K562 (cell line): ENCODE measurements at regions not wholly inside any gene's neighbourhood (a gene's known extent, or its start where the extent isn't known, plus 50 kb on each side); places are given as distances from the start of the nearest gene placed in this dataset.

Experiments
- ATAC-seq: fragments of 200-7000 bp; cut with Tn5 transposase; 3 replicates; pipeline ENCODE4 v1.9.1; 2020; ENCODE audit warnings: moderate library complexity
- BruUV-seq: library from RNA; stranded (reverse); fragments of 400-500 nt; replicated peaks from 2 replicates; lab custom pipeline; 2021; lab: Mats Ljungman, UMichigan
- CTCF ChIA-PET: fragments of 300-600 bp; formaldehyde crosslinking; extraction: SDS; loops from one replicate; lab custom pipeline; 2021; ENCODE audit warnings: low intra/inter-chr PET ratio; lab: Yijun Ruan, JAX
- POLR2A ChIA-PET: fragments of 300-600, 350-650 bp; sonication (Branson Sonifier 250); formaldehyde crosslinking; extraction: SDS; loops from one replicate; lab custom pipeline; 2021; ENCODE audit warnings: antibody characterized with exemption, inconsistent platforms; lab: Yijun Ruan, JAX
- DNase-seq, 4 experiments: peaks; one replicate each; pipeline versions ENCODE4 v3.0.0 to v3.0.0-alpha.2; 2011 to 2018; ENCODE audit warnings: low spot score in 3 of 4, mixed read lengths in 3 of 4; ENCODE audit errors: extremely low read depth in 1 of 4
- FAIRE-seq: peaks from 2 replicates; lab custom pipeline; 2011; peaks lifted over from hg19 to GRCh38; lab: Jason Lieb, UNC
- H2AFZ ChIP-seq: 2 replicates; pipeline ENCODE4 v1.6.0; 2011; ENCODE audit warnings: low read depth, low read length, control low read depth, inconsistent platforms
- H3K27ac ChIP-seq: fragments of 200-600 bp; 3 replicates; pipeline ENCODE4 v1.8.0; 2011; ENCODE audit warnings: low read depth, mild to moderate bottlenecking, control low read depth, inconsistent platforms, low read length, moderate library complexity, mixed read lengths; ENCODE audit errors: extremely low read depth
- H3K27me3 ChIP-seq, 2 experiments: fragments of 300-600 bp in 1 of 2; 2 replicates in 1 of 2; 3 replicates in 1 of 2; pipeline versions ENCODE4 v1.6.0 to v1.8.0; 2011; ENCODE audit warnings: inconsistent platforms in 2 of 2, low read length in 2 of 2, mild to moderate bottlenecking in 1 of 2, mixed read lengths in 1 of 2, moderate library complexity in 1 of 2; ENCODE audit not compliant: control insufficient read depth in 2 of 2, insufficient read depth in 2 of 2
- H3K36me3 ChIP-seq: fragments of 300-600 bp; 3 replicates; pipeline ENCODE4 v1.8.0; 2011; ENCODE audit warnings: mild to moderate bottlenecking, low read length, inconsistent platforms; ENCODE audit not compliant: control insufficient read depth, insufficient read depth
- H3K4me1 ChIP-seq, 2 experiments: fragments of 200-600 bp in 1 of 2; replicated peaks in 1 of 2; 2 replicates in 1 of 2; 3 replicates in 1 of 2; pipeline versions ENCODE4 v1.5.1 to v1.8.0; 2011; ENCODE audit warnings: inconsistent platforms in 2 of 2, low read length in 2 of 2, mild to moderate bottlenecking in 1 of 2, mixed read lengths in 1 of 2, moderate library complexity in 1 of 2; ENCODE audit not compliant: control insufficient read depth in 2 of 2, insufficient read depth in 2 of 2
- H3K4me2 ChIP-seq: 2 replicates; pipeline ENCODE4 v1.6.1; 2011; ENCODE audit warnings: low read length, control low read depth, inconsistent platforms, mixed read lengths; ENCODE audit not compliant: insufficient read depth
- H3K4me3 ChIP-seq: fragments of 200-600 bp; sonication (generic), shearing (Covaris generic); 2 replicates; pipeline ENCODE4 v1.5.1; 2016; ENCODE audit warnings: control low read depth, inconsistent platforms
- H3K79me2 ChIP-seq: fragments of 200-600 bp; 3 replicates; pipeline ENCODE4 v1.8.0; 2011; ENCODE audit warnings: low read length, inconsistent platforms; ENCODE audit not compliant: control insufficient read depth, insufficient read depth
- H3K9ac ChIP-seq, 2 experiments: 2 replicates each; pipeline versions ENCODE4 v1.6.0 to v1.6.1; 2011; ENCODE audit warnings: low read depth in 2 of 2, low read length in 2 of 2, control low read depth in 1 of 2, inconsistent platforms in 1 of 2, mild to moderate bottlenecking in 1 of 2, mixed read lengths in 1 of 2; ENCODE audit not compliant: insufficient read depth in 1 of 2
- H3K9me1 ChIP-seq: one replicate; pipeline ENCODE4 v1.6.0; 2011; ENCODE audit warnings: inconsistent platforms, mild to moderate bottlenecking, low read length, moderate library complexity; ENCODE audit not compliant: control insufficient read depth, insufficient read depth
- H3K9me3 ChIP-seq: replicated peaks from 2 replicates; pipeline ENCODE4 v1.5.1; 2011; ENCODE audit warnings: low read depth, low read length, inconsistent platforms; ENCODE audit not compliant: control insufficient read depth, insufficient read depth
- H4K20me1 ChIP-seq: replicated peaks from 2 replicates; pipeline ENCODE4 v1.6.1; 2011; ENCODE audit warnings: low read length, inconsistent platforms, mixed read lengths; ENCODE audit not compliant: control insufficient read depth, insufficient read depth
- CBX2 ChIP-seq: fragments of 200-600 bp; sonication (generic); IDR thresholded peaks from one replicate; pipeline ENCODE4 v1.6.1; 2012; ENCODE audit warnings: mild to moderate bottlenecking, low read length, inconsistent platforms; ENCODE audit not compliant: insufficient read depth, poor library complexity, severe bottlenecking
- CREB3 ChIP-seq: fragments of 450-650 bp; conservative IDR thresholded peaks from 2 replicates; pipeline ENCODE4 v1.6.1; 2016; ENCODE audit warnings: missing genetic modification characterization, low read depth, mild to moderate bottlenecking, missing compliant biosample characterization, moderate library complexity
- FOXP1 ChIP-seq: sonication (generic); formaldehyde crosslinking; IDR thresholded peaks from 2 replicates; pipeline ENCODE4 v1.8.0; 2022; ENCODE audit warnings: mild to moderate bottlenecking, missing genetic modification reagents
- GTF2B ChIP-seq: IDR thresholded peaks from 2 replicates; pipeline ENCODE4 v1.6.1; 2011; ENCODE audit not compliant: insufficient read length; ENCODE audit errors: extremely low read depth
- HOXB6 ChIP-seq: fragments of 250-450 bp; sonication (Bioruptor Pico); IDR thresholded peaks from 2 replicates; pipeline ENCODE4 v1.5.1; 2022; ENCODE audit warnings: mild to moderate bottlenecking, borderline replicate concordance
- KDM2B ChIP-seq: fragments of 250-450 bp; sonication (Bioruptor Pico); IDR thresholded peaks from 2 replicates; pipeline ENCODE4 v1.8.0; 2021; ENCODE audit warnings: mild to moderate bottlenecking, moderate library complexity
- NCOA6 ChIP-seq: fragments of 450-650 bp; IDR thresholded peaks from 2 replicates; pipeline ENCODE4 v1.6.1; 2017; ENCODE audit warnings: mild to moderate bottlenecking
- NR0B1 ChIP-seq: fragments of 450-650 bp; IDR thresholded peaks from one replicate; pipeline ENCODE4 v1.6.1; 2018; ENCODE audit warnings: mild to moderate bottlenecking, moderate library complexity; ENCODE audit not compliant: partially characterized antibody
- PTBP1 ChIP-seq: fragments of 200-400 bp; formaldehyde crosslinking; IDR thresholded peaks from 2 replicates; pipeline ENCODE4 v1.6.1; 2017; ENCODE audit warnings: low read depth, low read length
- SRSF9 ChIP-seq: fragments of 200-400 bp; formaldehyde crosslinking; IDR thresholded peaks from 2 replicates; pipeline ENCODE4 v1.6.1; 2017; ENCODE audit warnings: low read depth, low read length, borderline replicate concordance
- STAG1 ChIP-seq: sonication (generic); formaldehyde crosslinking; IDR thresholded peaks from 2 replicates; pipeline ENCODE4 v1.5.0; 2020; ENCODE audit warnings: missing genetic modification reagents, borderline replicate concordance
- TAF9B ChIP-seq: fragments of 450-650 bp; IDR thresholded peaks from 2 replicates; pipeline ENCODE4 v1.6.1; 2018; ENCODE audit warnings: mild to moderate bottlenecking; ENCODE audit not compliant: partially characterized antibody
- ZHX1 ChIP-seq: fragments of 150-350 bp; conservative IDR thresholded peaks from 2 replicates; pipeline ENCODE4 v1.6.1; 2014; ENCODE audit warnings: low read length
- ZKSCAN1 ChIP-seq: fragments of 150-350 bp; IDR thresholded peaks from 2 replicates; pipeline ENCODE4 v1.6.1; 2016; ENCODE audit warnings: low read depth, low read length
- WGBS: fragments of 100-300 bp; shearing (Covaris generic); methylation state at CpG from one replicate; pipeline ENCODE4 v1.1.6; 2016; ENCODE audit warnings: low coverage, mixed read lengths; ENCODE audit not compliant: insufficient coverage; ENCODE audit errors: missing lambda C conversion rate; 5-methylcytosine and 5-hydroxymethylcytosine counted together
- in situ Hi-C: fragments of 300-500 bp; cut with MboI; formaldehyde crosslinking; loops from 4 replicates; pipeline ENCODE4 v1.15.0; 2018; ENCODE audit warnings: inconsistent platforms, mixed read lengths
- intact Hi-C: fragments of 100-400 bp; cut with micrococcal nuclease; formaldehyde crosslinking; loops from 2 replicates; pipeline ENCODE4 v1.14.2; 2022
- TF ChIP-seq, protein P1 (sequence below): sonication (generic); formaldehyde crosslinking; IDR thresholded peaks from 2 replicates; pipeline ENCODE4 v1.8.1; 2022; ENCODE audit warnings: missing genetic modification reagents

DNA sequence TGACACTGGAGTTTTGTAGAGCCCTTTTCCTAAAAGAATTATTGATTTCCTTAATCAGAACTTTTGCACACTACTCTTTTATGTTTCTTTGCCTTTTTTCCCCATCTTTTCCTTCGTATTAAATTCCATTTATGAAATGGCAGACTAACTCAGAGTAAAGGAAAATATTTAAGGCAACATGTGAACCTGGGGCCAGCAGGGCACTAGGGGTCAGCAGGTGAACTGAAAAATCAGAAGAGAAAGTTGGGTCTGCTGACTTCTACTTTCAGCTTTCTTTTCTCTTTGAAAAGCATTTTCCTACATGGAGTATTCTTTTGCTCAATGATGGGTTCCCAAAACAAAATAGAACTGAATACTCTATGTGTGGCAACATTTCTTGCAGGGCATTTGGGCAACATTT lies 226.6 kb upstream of the EXOC2 start (continued):
- TF ChIP-seq NR0B1, result no peak
- TF ChIP-seq ZKSCAN1, result no peak
- TF ChIP-seq GTF2B, result no peak

GRCh38 chr6:917939-918338 lies 225.0 kb upstream of the EXOC2 start:
- Histone ChIP-seq H3K27me3 (no peaks in the 10 kb centered on the region; a peak in 1 of 5 replicates), H3K9ac (no peak overlapping the region)
- TF ChIP-seq KDM2B (CRISPR knock-in tag) (no peak), NCOA6 (no peak), CREB3 (no peak), TAF9B (no peak), STAG1 (CRISPR knock-in tag) (no peak), HOXB6 (CRISPR knock-in tag) (no peak), ZHX1 (no peak), FOXP1 (CRISPR knock-in tag) (no peak), CBX2 (no peak), SRSF9 (no peak), PTBP1 (no peak)
- TF ChIP-seq, protein P1, sequence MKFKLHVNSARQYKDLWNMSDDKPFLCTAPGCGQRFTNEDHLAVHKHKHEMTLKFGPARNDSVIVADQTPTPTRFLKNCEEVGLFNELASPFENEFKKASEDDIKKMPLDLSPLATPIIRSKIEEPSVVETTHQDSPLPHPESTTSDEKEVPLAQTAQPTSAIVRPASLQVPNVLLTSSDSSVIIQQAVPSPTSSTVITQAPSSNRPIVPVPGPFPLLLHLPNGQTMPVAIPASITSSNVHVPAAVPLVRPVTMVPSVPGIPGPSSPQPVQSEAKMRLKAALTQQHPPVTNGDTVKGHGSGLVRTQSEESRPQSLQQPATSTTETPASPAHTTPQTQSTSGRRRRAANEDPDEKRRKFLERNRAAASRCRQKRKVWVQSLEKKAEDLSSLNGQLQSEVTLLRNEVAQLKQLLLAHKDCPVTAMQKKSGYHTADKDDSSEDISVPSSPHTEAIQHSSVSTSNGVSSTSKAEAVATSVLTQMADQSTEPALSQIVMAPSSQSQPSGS (CRISPR knock-in tag), result no peak
- TF ChIP-seq, all 486 proteins: peak for 0
- Histone ChIP-seq H3K4me2 (no peak overlapping the region), H3K4me3 (no peak overlapping the region), H3K36me3 (no peaks in the 10 kb centered on the region), H3K27ac (no peak overlapping the region), H4K20me1 (no peaks in the 10 kb centered on the region), H2AFZ (no peak overlapping the region), H3K4me1 (no peaks in the 10 kb centered on the region), H3K9me1 (no peaks in the 10 kb centered on the region), H3K9me3 (no peaks in the 10 kb centered on the region), H3K79me2 (no peaks in the 10 kb centered on the region)
- WGBS, result 0% methylated on average over 3 of the region's 3 CpGs
- intact Hi-C loops (no loop called here), in situ Hi-C loops (no loop called here)
- CTCF ChIA-PET, result no interaction called here
- POLR2A ChIA-PET, result no interaction called here
- FAIRE-seq, result no peak
- ATAC-seq, result no peak
- no peak for DNase-seq
- no TSS peak for BruUV-seq
